ENCODE measurements at regions not wholly inside any gene's neighbourhood (a gene's known extent, or its start where the extent isn't known, plus 50 kb on each side); places are given as distances from the start of the nearest gene placed in this dataset.

DNA sequence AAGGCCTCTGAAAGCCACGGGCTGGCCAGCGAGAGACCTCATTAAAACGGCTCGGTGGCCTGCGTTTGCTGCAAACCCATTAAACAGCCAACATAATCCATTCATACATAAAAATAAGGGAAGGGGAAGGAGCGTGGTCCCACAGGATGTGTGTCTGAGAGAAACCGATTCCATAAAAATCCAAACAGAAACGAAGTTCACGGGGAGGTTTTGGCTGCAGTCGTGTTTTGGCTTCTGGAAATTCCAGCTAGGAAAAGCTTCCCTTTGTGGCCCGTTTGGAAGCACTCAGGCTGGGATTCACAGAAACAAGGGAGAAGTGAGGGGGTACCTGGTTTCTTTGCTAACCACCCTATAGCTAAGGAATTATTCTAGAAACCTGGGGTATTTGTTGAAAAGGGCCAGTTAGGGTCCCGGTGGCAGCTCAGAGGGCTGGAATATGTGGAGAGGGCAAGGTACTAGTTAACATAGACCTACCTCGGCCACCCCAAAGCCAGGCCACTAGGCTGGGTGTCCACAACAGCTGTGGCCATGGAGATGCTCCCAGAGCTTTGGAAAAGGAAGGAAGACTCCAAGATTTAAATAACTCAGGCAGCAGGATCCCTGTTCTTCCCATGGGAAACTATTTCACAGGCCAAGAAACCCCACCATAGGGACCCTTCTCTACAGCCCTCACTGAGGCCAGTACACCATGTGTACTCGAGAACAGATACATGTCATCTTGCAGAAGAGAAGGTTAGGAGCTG lies 166.8 kb downstream of the BCOR start:
- H3K27ac ChIP-seq (ENCODE audit: low read depth in 2 of 2, low read length in 1 of 2): no peak overlapping the region
- H3K4me1 ChIP-seq (ENCODE audit: control insufficient read depth in 1 of 2, insufficient read depth in 2 of 2, low read depth in 1 of 2, low read length in 1 of 2): no peaks in the 10 kb centered on the region; a peak in 1 of 4 replicates
- ChIA-PET POLR2A (no interaction called here), CTCF (no interaction called here)
- H3K9me2 ChIP-seq: no peaks in the 10 kb centered on the region
- H2AFZ ChIP-seq (ENCODE audit: low read depth): no peak overlapping the region
- H3K4me3 ChIP-seq (ENCODE audit: low read depth in 2 of 2, low read length in 1 of 2): no peak overlapping the region
- H3K9me3 ChIP-seq: no peaks in the 10 kb centered on the region
- WGBS (ENCODE audit: low lambda C conversion rate): 53% methylated on average over 13 of the region's 14 CpGs
- no peaks in the 10 kb centered on the region for H3K36me3 ChIP-seq (replicated peaks in 1 of 2; ENCODE audit: control insufficient read depth in 1 of 2, insufficient read depth in 2 of 2, low read length in 1 of 2)
- no peaks in the 10 kb centered on the region for H3K79me2 ChIP-seq (ENCODE audit: insufficient read depth)
- H3K27me3 ChIP-seq (ENCODE audit: insufficient read depth): peaks cover 21% of the 10 kb centered on the region
- no peak overlapping the region for H3K9ac ChIP-seq
- no peak for DNase-seq
- H3K4me2 ChIP-seq: no peak overlapping the region
- H3F3A ChIP-seq (replicated peaks; ENCODE audit: insufficient read depth): no peaks in the 10 kb centered on the region
- no peaks in the 10 kb centered on the region for H4K20me1 ChIP-seq (ENCODE audit: insufficient read depth)
- TF ChIP-seq, protein P1, sequence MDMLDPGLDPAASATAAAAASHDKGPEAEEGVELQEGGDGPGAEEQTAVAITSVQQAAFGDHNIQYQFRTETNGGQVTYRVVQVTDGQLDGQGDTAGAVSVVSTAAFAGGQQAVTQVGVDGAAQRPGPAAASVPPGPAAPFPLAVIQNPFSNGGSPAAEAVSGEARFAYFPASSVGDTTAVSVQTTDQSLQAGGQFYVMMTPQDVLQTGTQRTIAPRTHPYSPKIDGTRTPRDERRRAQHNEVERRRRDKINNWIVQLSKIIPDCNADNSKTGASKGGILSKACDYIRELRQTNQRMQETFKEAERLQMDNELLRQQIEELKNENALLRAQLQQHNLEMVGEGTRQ (IDR thresholded peaks at IDR 0.05; ENCODE audit: borderline replicate concordance, low read depth, low read length): no peak
- TF ChIP-seq SIN3A (IDR thresholded peaks at IDR 0.05; ENCODE audit: borderline replicate concordance, low read depth, low read length) (no peak), EZH2phosphoT487 (IDR thresholded peaks at IDR 0.05; ENCODE audit: borderline replicate concordance, low read depth) (no peak), POLR2AphosphoS5 (IDR thresholded peaks at IDR 0.05; ENCODE audit: low read depth, low read length) (no peak), CHD2 (IDR thresholded peaks at IDR 0.05; ENCODE audit: low read length, partially characterized antibody) (no peak), MEF2A (IDR thresholded peaks at IDR 0.05; ENCODE audit: borderline replicate concordance, low read depth) (no peak), YY1 (IDR thresholded peaks at IDR 0.05; ENCODE audit: low read depth) (no peak), TCF12 (IDR thresholded peaks at IDR 0.05) (no peak), ELF1 (IDR thresholded peaks at IDR 0.05) (no peak), FOXM1 (IDR thresholded peaks at IDR 0.05; ENCODE audit: low read depth) (no peak), GABPA (IDR thresholded peaks at IDR 0.05; ENCODE audit: low read depth) (no peak), TAF1 (IDR thresholded peaks at IDR 0.05; ENCODE audit: borderline replicate concordance, low read depth, low read length) (no peak), GATA2 (CRISPR knock-in tag; IDR thresholded peaks at IDR 0.05) (no peak), FOSL2 (IDR thresholded peaks at IDR 0.05; ENCODE audit: borderline replicate concordance, low read depth) (no peak), RXRA (IDR thresholded peaks at IDR 0.05; ENCODE audit: borderline replicate concordance, low read depth) (no peak)
- TF ChIP-seq, protein P2, sequence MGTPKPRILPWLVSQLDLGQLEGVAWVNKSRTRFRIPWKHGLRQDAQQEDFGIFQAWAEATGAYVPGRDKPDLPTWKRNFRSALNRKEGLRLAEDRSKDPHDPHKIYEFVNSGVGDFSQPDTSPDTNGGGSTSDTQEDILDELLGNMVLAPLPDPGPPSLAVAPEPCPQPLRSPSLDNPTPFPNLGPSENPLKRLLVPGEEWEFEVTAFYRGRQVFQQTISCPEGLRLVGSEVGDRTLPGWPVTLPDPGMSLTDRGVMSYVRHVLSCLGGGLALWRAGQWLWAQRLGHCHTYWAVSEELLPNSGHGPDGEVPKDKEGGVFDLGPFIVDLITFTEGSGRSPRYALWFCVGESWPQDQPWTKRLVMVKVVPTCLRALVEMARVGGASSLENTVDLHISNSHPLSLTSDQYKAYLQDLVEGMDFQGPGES (IDR thresholded peaks at IDR 0.05; ENCODE audit: low read depth, low read length): no peak
- TF ChIP-seq, protein P3, sequence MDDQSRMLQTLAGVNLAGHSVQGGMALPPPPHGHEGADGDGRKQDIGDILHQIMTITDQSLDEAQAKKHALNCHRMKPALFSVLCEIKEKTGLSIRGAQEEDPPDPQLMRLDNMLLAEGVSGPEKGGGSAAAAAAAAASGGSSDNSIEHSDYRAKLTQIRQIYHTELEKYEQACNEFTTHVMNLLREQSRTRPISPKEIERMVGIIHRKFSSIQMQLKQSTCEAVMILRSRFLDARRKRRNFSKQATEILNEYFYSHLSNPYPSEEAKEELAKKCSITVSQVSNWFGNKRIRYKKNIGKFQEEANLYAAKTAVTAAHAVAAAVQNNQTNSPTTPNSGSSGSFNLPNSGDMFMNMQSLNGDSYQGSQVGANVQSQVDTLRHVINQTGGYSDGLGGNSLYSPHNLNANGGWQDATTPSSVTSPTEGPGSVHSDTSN (IDR thresholded peaks at IDR 0.05): no peak
- TF ChIP-seq, protein P4, sequence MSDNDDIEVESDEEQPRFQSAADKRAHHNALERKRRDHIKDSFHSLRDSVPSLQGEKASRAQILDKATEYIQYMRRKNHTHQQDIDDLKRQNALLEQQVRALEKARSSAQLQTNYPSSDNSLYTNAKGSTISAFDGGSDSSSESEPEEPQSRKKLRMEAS (IDR thresholded peaks at IDR 0.05; ENCODE audit: low read depth): no peak
- TF ChIP-seq, protein P5, sequence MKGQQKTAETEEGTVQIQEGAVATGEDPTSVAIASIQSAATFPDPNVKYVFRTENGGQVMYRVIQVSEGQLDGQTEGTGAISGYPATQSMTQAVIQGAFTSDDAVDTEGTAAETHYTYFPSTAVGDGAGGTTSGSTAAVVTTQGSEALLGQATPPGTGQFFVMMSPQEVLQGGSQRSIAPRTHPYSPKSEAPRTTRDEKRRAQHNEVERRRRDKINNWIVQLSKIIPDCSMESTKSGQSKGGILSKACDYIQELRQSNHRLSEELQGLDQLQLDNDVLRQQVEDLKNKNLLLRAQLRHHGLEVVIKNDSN (IDR thresholded peaks at IDR 0.05; ENCODE audit: borderline replicate concordance, low read depth): no peak
- TF ChIP-seq, protein P6, sequence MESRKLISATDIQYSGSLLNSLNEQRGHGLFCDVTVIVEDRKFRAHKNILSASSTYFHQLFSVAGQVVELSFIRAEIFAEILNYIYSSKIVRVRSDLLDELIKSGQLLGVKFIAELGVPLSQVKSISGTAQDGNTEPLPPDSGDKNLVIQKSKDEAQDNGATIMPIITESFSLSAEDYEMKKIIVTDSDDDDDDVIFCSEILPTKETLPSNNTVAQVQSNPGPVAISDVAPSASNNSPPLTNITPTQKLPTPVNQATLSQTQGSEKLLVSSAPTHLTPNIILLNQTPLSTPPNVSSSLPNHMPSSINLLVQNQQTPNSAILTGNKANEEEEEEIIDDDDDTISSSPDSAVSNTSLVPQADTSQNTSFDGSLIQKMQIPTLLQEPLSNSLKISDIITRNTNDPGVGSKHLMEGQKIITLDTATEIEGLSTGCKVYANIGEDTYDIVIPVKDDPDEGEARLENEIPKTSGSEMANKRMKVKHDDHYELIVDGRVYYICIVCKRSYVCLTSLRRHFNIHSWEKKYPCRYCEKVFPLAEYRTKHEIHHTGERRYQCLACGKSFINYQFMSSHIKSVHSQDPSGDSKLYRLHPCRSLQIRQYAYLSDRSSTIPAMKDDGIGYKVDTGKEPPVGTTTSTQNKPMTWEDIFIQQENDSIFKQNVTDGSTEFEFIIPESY (IDR thresholded peaks at IDR 0.05; ENCODE audit: borderline replicate concordance, low read depth): no peak
